ENCODE measurements at regions not wholly inside any gene's neighbourhood (a gene's known extent, or its start where the extent isn't known, plus 50 kb on each side); places are given as distances from the start of the nearest gene placed in this dataset.
"Not testable (repeated sequence)": the region's sequence is repeated elsewhere in the genome, so short reads cannot be mapped to it uniquely, and the experiment has no call there.

DNA sequence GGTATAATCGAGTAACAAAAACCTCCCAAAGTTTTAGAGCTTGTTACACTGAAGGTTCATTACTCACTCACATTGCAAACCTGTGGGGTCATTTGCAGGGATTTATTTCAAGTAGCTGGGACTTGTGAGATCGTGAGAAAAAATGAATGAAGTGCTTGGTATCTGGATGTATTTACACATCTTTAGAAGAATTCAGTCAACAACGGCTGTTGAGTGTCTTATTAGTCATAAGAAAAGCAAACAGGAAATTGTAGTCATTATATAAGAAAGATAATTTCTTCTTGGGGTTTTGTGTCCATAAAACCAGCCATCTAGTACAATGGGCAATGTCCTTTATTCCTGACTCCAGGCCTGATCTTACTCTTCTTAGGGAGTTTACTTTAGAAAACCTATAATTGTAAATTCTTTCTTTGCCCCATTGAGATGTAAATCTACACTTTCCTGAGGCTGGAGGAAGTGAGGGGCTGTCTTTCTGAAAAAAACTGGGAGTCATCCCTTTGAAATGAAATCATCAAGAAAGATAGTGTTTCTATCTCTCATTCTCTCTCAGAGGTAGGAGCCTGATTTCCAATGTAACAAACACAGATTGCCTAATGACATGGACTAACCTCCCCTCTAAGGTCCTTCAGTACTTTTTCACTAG, 202.5 kb upstream of the ASCC3 start:
- DNase-seq (ENCODE audit: low read depth): peak; percentile 28
- Histone ChIP-seq H3K27me3 (ENCODE audit: control insufficient read depth, insufficient read depth, low read length) (no peaks in the 10 kb centered on the region), H3K4me3 (ENCODE audit: low read depth, low read length) (no peak overlapping the region)

DNA sequence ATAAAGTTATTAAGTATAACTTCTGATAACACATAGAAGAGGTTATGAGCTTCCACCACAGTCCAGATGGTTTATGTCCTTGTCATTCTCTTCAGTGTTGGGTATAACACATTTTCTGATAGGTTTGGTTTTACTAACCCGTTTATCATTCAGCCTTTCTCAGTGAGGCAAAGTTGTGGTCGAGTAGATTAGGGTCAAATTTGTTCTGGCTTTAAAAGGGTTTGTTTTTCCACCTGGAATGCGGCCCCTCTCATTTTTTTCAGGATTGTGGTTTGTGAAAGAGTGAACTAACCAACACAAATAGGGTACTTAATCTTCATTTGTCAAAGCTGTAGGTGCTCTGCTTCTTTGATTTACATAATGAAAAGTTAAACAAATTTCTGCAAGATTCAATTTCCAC, 204.2 kb upstream of the ASCC3 start:
- no peak overlapping the region for H3K4me3 ChIP-seq (ENCODE audit: low read depth, low read length)
- no peak for DNase-seq (ENCODE audit: low read depth)
- no peaks in the 10 kb centered on the region for H3K27me3 ChIP-seq (ENCODE audit: control insufficient read depth, insufficient read depth, low read length)
- no peaks in the 10 kb centered on the region for H3K36me3 ChIP-seq (ENCODE audit: control insufficient read depth, insufficient read depth, low read length)
- TF ChIP-seq, protein P1, sequence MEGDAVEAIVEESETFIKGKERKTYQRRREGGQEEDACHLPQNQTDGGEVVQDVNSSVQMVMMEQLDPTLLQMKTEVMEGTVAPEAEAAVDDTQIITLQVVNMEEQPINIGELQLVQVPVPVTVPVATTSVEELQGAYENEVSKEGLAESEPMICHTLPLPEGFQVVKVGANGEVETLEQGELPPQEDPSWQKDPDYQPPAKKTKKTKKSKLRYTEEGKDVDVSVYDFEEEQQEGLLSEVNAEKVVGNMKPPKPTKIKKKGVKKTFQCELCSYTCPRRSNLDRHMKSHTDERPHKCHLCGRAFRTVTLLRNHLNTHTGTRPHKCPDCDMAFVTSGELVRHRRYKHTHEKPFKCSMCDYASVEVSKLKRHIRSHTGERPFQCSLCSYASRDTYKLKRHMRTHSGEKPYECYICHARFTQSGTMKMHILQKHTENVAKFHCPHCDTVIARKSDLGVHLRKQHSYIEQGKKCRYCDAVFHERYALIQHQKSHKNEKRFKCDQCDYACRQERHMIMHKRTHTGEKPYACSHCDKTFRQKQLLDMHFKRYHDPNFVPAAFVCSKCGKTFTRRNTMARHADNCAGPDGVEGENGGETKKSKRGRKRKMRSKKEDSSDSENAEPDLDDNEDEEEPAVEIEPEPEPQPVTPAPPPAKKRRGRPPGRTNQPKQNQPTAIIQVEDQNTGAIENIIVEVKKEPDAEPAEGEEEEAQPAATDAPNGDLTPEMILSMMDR (IDR thresholded peaks at IDR 0.05; ENCODE audit: insufficient read depth, low read length, poor library complexity, severe bottlenecking): no peak

More for the DNA sequence above, 202.5 kb upstream of the ASCC3 start:
- H3K36me3 ChIP-seq (ENCODE audit: control insufficient read depth, insufficient read depth, low read length): no peaks in the 10 kb centered on the region
- TF ChIP-seq, protein P1 (IDR thresholded peaks at IDR 0.05; ENCODE audit: insufficient read depth, low read length, poor library complexity, severe bottlenecking): no peak

DNA sequence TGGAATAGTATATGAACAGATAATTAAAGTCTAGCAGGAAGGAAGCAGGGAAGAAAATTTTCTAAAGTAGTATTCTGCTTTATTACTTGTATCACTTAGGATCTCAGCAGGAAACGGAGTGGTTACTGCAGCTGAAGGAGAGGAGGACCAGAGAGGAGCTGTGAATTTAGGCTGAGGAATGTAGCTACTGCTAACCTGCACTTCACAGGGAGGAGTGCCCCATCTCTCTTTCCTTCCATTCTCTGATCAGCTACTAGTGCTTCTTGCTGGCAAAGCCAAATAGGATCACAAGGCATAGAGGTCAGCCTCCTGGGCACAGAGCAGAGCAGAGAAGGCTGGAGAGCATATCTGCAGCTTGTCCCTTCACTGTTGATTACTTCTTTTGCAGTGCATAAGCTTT, 205.3 kb upstream of the ASCC3 start:
- H3K4me3 ChIP-seq (ENCODE audit: low read depth, low read length): no peak overlapping the region
- DNase-seq (ENCODE audit: low read depth): no peak
- H3K27me3 ChIP-seq (ENCODE audit: control insufficient read depth, insufficient read depth, low read length): no peaks in the 10 kb centered on the region
- no peaks in the 10 kb centered on the region for H3K36me3 ChIP-seq (ENCODE audit: control insufficient read depth, insufficient read depth, low read length)
- TF ChIP-seq, protein P1 (IDR thresholded peaks at IDR 0.05; ENCODE audit: insufficient read depth, low read length, poor library complexity, severe bottlenecking): no peak

DNA sequence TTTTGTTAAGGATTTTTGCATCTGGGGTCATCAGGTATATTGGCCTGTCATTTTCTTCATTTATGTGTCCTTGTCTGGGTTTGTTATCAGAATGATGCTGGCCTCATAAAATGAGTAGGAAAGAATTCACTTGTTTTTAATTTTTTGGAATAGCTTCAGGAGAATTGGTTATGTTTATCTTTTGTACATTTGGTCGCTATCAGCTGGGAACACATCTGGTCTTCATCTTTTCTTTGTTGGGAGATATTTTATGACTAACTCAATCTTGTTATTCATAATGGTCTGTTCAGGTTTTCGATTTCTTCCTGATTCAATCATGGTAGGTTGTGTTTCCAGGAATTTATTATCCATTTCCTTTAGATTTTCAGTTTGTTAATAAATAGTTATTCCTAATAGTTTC, 207.5 kb upstream of the ASCC3 start:
- no peak for DNase-seq (ENCODE audit: low read depth)
- no peaks in the 10 kb centered on the region for H3K36me3 ChIP-seq (ENCODE audit: control insufficient read depth, insufficient read depth, low read length)
- H3K27me3 ChIP-seq (ENCODE audit: control insufficient read depth, insufficient read depth, low read length): no peaks in the 10 kb centered on the region
- H3K4me3 ChIP-seq (ENCODE audit: low read depth, low read length): no peak overlapping the region
- TF ChIP-seq, protein P1 (IDR thresholded peaks at IDR 0.05; ENCODE audit: insufficient read depth, low read length, poor library complexity, severe bottlenecking): no peak

DNA sequence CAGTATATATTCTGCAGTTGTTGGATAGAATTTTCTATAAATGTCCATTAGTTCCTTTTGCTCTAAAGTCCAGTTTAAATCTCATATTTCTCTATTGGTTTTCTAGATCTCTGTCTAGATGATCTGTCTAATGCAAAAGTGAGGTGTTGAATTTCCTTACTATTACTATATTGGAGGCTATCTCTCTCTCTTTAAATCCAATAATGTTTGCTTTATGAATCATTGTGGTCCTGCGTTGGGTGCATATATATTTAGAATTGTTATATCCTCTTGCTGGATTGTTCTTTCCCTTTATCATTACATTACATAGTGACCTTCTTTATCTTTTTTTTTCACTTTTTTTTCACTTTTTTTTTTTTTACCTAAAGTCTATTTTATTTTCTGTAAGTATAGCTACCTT, 208.5 kb upstream of the ASCC3 start:
- DNase-seq (ENCODE audit: low read depth): no peak
- H3K27me3 ChIP-seq (ENCODE audit: control insufficient read depth, insufficient read depth, low read length): no peaks in the 10 kb centered on the region
- no peak overlapping the region for H3K4me3 ChIP-seq (ENCODE audit: low read depth, low read length)
- no peaks in the 10 kb centered on the region for H3K36me3 ChIP-seq (ENCODE audit: control insufficient read depth, insufficient read depth, low read length)
- TF ChIP-seq, protein P1 (IDR thresholded peaks at IDR 0.05; ENCODE audit: insufficient read depth, low read length, poor library complexity, severe bottlenecking): no peak

DNA sequence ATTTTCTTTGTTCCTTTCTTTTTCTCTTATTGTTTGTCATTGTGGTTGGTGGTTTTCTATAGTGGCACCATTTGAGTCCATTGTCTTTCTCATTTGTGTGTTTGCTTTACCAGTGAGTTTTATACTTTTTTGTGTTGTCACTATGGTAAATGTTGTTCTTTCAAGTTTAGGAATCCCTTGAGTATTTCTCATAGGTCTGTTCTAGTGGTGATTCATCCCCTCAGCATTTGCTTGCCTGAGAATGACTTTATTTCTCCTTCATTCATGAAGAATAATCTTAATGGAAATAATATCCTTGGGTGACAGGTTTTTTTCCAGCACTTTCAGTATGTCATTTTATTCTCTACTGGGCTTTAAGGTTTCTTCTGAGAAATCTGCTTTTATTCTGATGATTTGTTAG, 209.2 kb upstream of the ASCC3 start:
- TF ChIP-seq, protein P1 (IDR thresholded peaks at IDR 0.05; ENCODE audit: insufficient read depth, low read length, poor library complexity, severe bottlenecking): no peak
- H3K4me3 ChIP-seq (ENCODE audit: low read depth, low read length): no peak overlapping the region
- H3K27me3 ChIP-seq (ENCODE audit: control insufficient read depth, insufficient read depth, low read length): no peaks in the 10 kb centered on the region
- no peaks in the 10 kb centered on the region for H3K36me3 ChIP-seq (ENCODE audit: control insufficient read depth, insufficient read depth, low read length)
- no peak for DNase-seq (ENCODE audit: low read depth)

DNA sequence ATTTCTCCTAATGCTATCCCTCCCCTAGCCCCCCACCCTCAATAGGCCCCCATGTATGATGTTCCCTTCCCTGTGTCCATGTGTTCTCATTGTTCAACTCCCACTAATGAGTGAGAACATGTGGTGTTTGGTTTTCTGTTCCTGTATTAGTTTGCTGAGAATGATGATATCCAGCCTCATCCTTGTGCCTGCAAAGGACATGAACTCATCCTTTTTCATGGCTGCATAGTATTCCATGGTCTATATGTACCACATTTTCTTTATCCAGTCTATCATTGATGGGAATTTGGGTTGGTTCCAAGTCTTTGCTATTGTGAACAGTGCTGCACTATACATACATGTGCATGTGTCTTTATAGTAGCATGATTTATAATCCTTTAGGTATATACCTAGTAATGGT, 217.5 kb upstream of the ASCC3 start:
- H3K27me3 ChIP-seq (ENCODE audit: control insufficient read depth, insufficient read depth, low read length); H3K4me3 ChIP-seq (ENCODE audit: low read depth, low read length); H3K36me3 ChIP-seq (ENCODE audit: control insufficient read depth, insufficient read depth, low read length); DNase-seq (ENCODE audit: low read depth): not testable (repeated sequence)

Measured in kidney epithelial cell (primary cell).